Left lobe of liver (tissue), 2 donors: ENCODE measurements at regions not wholly inside any gene's neighbourhood (a gene's known extent, or its start where the extent isn't known, plus 50 kb on each side); places are given as distances from the start of the nearest gene placed in this dataset.
"Not testable (repeated sequence)": the region's sequence is repeated elsewhere in the genome, so short reads cannot be mapped to it uniquely, and the experiment has no call there.

ENCODE experiments used
- ATAC-seq: fragments of 200-7000 bp; cut with Tn5 transposase; one replicate; pipeline ENCODE4 v1.9.1; 2020; ENCODE audit warnings: mild to moderate bottlenecking, moderate library complexity
- DNase-seq: peaks from one replicate; pipeline ENCODE4 v3.0.0-alpha.2; 2020; ENCODE audit warnings: low spot score
- donor health status: DM: no; HTN: no; CAD: no; lungs with moderate emphysema.
- donor health status: DM: no; HTN: yes; CAD: no.

DNA sequence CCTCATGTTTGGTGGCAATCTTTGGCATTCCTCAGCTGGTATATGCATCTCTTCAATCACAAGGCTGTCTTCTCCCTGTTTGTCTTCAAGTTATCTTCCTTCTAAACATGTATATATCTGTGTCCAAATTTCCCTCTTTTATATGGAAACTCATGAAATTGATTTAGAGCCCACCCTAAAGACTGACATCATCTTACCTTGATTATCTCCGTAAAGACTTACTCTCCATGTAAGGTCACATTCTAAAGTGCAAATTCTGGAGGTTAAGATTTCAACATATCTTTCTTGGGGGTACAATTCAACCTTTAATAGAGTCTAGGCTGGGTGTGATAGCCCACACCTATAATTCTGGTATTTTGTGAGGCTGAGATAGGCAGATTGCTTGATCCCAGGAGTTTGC, 215.8 kb upstream of the LRRC4C start:
- DNase-seq = no peak
- no peak for ATAC-seq

DNA sequence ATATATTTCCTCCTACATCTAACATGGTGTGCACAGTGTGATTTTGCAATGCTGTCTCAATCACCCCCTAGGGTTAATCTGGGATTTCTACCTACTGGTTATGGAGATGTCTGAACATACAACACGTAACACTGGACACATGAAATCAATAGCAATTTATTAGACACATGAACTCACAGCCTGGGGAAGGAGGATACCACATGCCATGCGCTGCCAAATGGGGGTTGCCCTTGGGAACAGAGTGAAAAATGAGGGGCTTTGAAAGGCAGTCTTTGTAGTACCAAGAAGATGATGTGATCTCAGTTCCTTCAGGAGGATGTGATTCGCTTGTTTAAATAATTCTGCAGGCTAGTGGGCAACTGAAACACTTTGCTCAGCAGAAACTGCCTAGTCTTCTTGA, 253.6 kb upstream of the LRRC4C start:
- DNase-seq (no peak), ATAC-seq (no peak)

DNA sequence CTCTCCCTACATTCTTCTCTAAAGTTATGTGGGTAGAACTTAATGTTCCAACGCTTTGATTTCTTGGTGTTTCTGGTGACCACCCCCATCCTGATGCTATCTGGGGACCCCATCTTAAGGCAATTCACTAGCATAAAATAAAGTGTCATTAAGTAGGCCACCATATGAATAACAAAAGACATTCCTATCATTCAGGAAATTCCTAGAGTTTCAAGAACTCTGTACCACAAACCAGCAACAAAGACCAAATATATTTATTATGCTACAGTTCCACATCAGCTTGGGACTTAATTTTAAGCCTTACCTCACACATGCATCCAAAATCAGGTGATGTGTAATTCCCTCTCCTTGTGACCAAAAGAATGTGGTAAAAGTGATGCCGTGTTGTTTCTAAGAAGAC, 254.6 kb upstream of the LRRC4C start:
- DNase-seq (no peak), ATAC-seq (no peak)

DNA sequence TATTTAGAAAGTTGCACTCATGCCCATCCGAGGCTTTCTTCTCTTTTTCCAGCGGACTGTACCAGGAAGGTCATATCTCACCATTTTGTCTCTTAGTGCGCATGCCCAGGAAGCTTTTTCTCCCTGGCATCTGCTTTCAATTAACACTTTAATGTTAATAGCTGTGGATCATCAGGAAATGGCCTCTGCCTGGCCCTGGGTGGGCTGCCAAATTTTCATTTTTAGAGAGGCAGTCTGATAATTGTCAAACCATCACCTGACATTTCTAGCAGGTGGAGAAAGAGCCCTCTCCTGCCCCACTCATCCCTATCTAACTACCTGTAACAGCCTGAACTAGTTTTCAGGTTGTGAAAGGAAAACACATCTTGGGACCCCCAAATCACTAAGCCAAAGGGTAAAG, 257.4 kb upstream of the LRRC4C start:
- ATAC-seq = no peak
- no peak for DNase-seq

DNA sequence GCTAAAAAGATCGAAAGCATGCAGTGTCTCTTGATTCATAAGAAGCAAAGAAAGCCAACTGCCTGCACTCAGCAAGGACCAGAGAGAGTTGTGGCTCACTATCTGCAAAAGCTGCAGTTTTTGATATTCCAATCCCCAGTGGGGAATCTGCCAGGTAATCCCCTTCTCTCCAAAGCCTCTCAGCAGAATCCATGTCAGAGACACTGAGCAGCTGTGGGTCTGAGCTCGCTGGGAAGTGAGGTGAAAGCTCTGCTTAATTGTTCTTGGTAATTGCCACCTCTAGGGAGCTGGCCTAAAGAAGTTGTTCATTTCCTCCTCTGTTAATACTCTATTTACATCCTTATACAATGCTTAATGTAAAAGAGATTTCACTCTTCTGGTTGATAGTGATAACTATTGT, 261.3 kb upstream of the LRRC4C start:
- ATAC-seq (no peak), DNase-seq (no peak)

DNA sequence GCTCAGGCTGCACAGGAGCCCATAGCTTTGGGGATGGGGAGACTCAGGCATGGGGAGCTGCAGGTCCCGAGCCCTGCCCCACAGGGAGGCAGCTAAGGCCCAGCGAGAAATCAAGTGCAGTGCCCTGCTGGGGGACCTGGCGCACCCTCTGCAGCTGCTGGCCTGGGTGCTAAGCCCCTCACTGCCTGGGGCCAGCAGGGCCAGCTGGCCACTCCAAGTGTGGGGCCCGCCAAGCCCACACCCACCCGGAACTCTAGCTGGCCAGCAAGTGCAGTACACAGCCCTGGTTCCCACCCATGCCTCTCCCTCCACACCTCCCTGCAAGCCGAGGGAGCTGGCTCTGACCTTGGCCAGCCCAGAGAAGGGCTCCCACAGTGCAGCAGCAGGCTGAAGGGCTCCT, 268.7 kb upstream of the LRRC4C start:
- ATAC-seq, DNase-seq: not testable (repeated sequence)

DNA sequence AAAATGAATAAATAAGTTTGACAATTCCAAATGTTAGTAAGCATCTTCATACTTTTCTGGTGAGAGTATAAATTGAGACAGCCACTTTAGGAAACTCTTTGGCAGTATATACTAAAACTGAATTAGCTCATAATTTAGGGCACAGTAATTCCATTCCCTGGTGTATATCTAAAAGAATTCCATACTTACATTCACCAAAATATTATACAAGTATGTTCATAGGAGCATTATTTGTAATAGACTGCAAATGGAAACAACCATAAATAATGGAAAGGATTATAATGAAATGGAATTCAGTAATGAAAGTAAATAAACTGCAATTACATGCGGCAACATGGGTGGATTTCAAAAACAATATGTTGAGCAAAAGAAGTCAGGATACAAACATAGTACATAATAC, 315.8 kb upstream of the LRRC4C start:
- DNase-seq (no peak), ATAC-seq (no peak)

DNA sequence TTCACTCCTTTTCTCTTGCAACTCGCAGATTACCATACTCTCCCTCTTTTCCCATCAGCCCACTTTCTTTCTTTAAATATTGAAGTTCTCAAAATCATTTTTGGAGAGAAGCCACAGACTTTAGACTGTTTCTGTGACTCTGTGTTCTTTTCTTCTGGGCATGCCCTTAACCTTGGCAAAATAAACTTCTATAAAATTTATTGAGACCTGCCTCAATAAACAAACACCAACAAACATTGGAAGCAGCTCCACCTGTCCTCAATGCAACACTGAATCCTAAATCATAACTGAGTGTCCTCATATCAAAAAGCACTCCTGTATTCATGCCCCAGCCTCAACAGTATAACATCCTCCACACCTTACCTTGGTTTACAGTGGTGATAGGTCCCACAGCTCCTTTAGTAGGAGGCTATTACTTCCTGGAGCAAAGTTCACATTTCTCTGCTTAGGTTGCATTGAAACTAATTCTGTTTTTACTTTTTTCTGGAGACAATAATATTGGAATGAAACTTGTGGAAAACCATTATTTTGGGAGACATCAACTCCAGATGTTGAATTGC, 320.0 kb upstream of the LRRC4C start:
- DNase-seq (no peak), ATAC-seq (no peak)

DNA sequence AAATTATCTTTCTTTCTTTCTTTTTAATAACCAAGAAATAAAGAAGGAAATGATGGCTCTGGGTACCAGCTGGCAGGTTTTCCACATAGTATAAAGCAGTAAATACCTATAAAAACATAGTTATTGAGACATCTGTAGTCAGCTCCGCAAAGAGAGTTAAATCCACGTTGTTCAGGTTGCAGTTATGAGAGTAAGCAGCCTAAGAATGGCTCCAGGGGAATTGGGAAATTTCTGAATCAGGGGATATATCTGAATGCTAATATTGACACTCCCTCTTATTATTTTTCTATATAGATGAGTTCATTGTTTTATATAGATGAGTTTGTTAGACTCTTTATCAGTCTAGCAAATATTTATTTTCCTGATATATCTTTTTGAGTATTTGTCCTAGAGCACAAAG, 322.0 kb upstream of the LRRC4C start:
- DNase-seq (no peak), ATAC-seq (no peak)

DNA sequence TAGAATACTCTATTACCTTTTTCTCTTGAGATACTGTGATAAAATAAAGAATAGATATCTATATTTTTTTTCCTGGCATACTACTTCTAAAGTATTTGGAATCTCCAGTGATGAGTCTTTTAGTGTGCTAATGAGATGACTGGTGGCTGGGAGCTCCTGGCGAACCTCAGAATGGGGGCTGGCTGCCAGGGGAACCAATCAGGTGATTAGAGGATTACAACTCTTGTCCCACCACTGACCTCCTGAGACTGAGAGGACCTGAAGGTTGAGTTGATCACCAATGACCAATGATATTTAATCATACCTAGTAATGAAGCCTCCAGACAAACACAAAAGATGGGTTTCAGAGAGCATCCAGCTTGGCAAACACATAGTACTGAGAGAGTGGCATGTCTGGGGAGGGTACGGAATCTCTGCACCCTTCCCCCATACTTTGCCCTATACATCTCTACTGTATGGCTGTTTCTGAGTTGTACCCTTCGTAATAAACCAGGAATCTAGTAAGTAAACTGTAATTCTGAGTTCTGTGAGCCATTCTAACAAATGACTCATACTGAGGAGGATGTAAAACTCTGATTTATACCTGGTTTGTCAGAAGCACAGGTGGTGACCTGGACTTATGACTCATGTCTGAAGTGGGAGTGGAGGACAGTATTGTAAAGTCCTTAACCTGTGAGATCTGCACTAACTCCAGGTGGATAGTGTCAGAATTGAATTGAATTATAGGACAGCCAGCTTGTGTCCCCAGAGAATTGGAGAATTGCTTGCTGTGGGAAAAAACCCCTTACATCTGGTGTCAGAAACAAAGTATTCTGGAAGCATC, 325.3 kb upstream of the LRRC4C start:
- DNase-seq (no peak), ATAC-seq (no peak)

DNA sequence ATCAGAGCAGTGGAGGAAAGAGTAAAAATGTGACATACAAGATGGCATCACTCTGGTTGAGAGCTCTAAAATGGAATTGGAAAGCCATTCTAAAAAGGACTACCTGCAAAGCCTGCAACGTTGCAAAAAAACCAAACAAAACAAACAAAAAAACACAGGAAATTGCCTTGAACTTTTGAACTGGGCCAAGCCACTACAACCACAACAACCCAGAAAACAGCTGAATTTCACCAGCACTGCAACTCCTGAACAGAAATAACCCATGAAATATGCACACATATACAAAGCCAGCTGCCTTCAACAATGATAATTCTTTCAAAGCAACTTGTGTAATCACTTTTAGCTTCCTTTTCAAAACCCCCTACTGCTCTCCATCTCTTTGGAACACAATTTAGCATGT, 326.6 kb upstream of the LRRC4C start:
- ATAC-seq (no peak), DNase-seq (no peak)

DNA sequence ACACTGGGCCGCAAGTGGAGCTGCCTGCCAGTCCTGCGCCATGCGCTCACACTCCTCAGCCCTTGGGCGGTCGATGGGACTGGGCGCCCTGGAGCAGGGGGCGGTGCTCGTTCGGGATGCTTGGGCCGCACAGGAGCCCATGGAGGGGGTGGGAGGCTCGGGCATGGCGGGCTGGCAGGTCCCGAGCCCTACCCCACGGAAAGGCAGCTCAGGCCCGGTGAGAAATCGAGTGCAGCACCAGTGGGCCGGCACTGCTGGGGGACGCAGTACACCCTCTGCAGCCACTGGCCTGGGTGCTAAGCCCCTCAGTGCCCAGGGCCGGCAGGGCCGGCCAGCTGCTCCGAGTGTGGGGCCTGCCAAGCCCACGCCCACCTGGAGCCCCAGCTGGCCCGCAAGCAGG, 328.7 kb upstream of the LRRC4C start:
- ATAC-seq (no peak), DNase-seq (no peak)

DNA sequence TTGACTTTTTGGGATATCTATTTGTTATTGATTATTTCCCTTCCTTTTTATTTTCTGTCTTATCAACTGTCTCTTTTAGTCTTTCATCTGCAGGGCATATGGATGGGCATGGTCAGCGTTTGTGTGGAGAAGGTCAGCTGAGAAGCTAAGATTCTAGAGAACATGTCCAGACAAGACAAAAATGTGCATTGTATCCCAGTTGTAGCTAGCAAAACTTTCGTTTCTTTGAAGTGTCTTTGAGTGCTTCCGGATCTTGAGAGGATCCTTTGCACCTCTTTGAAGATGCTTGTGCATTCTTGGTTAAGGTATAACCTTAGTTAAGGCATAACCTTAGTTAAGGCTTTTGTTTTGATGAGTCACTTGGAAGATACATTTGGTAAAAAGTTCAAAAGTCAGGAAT, 329.9 kb upstream of the LRRC4C start:
- DNase-seq (no peak), ATAC-seq (no peak)

DNA sequence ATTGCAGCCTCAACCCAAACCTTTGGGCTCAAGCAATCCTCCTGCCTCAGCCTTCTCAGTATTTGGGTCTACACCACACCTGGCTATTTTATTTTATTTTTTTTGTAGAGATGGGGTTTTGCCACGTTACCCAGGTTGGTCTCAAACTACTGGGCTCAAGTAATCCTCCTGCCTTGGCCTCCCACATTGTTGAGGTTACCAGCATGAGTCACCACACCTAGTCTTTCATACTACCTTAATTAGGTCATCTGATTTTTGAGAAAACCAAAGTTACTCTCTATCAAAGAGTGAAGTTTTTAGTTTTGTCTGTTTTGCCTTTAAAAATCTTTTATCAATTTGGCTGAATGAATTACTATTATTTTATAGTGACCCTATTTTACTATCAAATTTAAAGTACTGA, 335.6 kb upstream of the LRRC4C start:
- ATAC-seq (no peak), DNase-seq (no peak)

DNA sequence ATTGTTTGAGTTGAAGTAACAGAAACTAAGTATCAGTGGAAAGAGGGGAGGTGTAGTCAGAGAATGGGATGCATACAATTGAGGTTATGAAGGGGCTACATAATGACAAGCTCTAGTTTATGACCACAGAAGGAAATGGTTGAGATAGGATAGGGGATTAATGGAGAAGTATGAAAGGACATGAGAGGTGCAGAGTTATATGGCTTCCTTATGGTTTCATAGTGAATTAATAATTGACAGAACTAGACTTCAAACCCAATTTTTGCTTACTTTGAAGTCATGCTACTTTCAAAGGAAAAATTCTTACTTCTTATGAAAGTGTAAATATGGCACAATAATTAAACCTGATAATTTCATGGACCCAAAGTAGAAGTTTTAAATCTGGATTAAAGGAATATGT, 340.3 kb upstream of the LRRC4C start:
- ATAC-seq (no peak), DNase-seq (no peak)

DNA sequence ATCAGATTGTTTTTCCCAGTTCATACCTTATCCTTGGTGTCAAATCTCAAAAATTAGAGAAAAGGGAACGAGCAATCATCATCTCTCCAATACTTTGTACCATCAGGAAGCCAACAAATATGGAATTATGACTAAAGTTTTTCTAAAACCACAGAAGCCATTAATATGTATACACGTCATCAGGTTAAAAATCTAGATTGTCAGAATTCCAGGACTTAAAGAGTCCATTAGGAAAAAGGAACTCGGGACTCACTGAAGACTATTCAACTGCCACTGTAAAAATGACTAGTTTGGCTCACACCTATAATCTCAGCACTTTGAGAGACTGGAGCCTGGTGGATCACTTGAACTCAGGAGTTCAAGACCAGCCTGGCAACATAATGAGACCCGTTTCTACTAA, 344.4 kb upstream of the LRRC4C start:
- no peak for DNase-seq
- no peak for ATAC-seq

DNA sequence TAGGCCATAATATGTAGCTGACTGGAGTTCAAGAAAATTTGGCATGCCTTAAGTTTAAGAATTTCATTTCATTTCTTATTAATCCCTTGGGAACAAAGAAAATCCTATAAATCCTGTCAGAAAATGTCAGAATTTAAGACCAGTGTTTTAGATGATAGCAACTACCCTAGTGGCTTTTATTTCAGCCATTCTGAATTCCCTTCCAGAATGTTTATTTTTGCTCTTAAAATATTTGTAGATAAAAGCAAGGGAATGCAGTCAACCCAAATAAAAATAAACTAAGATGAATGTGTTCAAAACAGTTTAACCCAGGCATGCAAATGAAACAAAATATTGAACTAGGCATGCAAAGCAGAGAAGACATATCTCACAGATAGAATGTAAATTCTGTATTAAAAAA, 356.9 kb upstream of the LRRC4C start:
- no peak for ATAC-seq
- DNase-seq = no peak

DNA sequence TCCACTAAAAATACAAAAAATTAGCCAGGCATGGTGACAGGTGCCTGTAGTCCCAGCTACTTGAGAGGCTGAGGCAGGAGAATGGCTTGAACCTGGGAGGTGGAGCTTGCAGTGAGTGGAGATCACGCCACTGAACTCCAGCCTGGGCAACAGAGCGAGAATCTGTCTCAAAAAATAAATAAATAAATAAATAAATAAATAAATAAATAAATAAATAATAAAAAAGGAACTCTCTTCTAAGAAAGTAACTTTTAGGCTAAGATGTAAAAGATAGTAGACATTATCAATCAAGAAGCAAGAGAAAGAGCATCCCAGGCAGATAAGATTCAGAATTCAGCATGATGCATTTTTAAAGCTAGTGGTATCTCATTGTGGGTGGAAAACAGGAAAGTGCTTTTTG, 364.8 kb upstream of the LRRC4C start:
- not testable (repeated sequence) for DNase-seq, ATAC-seq

DNA sequence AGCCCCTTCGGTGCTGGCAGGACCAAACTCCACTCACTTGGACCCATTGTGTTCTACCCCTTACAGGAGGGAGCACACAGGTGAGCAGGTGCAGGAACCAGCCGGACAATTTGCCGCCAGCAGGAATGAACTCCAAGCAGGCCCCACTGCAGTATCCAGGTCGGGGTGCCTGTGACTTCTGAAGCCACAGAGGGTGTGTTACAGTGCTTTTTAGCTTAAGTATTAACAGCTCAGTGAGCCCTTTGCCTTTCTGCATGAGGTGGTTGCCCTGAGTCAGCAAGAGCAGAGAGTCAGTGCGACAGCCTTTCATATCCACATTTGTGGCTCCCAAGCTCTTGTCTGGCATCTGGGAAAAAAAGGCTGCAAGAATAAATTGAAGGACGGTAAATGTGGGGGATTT, 366.6 kb upstream of the LRRC4C start:
- ATAC-seq (no peak), DNase-seq (no peak)

DNA sequence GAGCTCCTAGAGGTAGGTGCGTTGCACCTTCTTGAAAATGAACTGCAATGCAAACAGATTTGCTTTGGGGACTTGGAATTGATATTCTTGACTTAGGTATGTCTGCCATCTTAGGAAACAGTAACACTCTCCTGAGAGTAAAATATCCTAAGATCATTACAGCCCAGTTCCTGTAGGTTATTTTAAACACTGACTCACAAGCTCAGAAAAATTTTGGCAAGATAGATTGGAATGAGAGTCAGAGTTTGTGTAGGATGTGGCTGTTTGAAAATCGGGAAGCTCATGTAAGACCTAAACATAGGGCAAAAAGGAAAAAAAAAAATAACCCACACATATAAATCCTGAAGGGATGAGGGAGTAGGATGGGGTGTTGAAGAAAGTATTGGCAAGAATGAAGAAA, 377.0 kb upstream of the LRRC4C start:
- no peak for ATAC-seq

DNA sequence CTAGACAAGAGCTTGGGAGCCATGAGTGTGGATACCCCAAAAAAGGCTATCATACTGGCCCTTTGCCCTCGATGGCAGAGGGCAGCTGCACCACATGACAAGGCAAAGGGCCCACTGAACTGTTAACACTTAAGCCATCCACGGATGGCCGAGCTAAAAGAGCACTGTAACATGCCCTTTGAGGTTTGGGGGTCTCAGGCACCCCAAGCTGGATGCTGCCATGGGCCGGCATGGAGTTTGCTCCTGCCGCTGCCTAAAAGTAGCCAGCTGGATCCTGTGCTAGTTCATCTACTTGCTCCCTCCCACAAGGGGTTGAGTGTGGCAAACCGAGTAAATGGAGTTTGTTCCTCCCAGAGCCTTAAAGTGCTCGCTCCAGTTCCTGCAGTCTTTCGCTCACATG, 383.2 kb upstream of the LRRC4C start:
- DNase-seq (no peak), ATAC-seq (no peak)

More for the DNA sequence above, 377.0 kb upstream of the LRRC4C start:
- no peak for DNase-seq

DNA sequence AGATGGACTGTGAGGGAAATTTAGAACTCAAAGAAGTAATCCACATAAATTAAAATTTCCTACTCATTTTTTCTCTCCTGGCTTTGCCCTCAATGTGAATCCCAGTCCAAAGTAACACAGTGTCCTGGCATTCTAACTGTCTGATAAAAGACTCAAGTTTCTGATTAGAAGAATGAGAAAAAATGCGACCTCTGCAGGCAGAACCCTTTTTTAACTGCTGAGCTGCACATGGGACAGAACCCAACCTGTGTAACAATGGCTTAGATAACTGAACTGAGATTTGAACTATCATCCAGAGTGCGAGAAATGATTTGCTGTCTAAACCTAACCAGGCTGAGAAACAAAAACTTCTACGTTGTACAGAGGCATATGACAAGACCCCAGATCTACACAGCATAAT, 385.6 kb upstream of the LRRC4C start:
- ATAC-seq (no peak), DNase-seq (no peak)

DNA sequence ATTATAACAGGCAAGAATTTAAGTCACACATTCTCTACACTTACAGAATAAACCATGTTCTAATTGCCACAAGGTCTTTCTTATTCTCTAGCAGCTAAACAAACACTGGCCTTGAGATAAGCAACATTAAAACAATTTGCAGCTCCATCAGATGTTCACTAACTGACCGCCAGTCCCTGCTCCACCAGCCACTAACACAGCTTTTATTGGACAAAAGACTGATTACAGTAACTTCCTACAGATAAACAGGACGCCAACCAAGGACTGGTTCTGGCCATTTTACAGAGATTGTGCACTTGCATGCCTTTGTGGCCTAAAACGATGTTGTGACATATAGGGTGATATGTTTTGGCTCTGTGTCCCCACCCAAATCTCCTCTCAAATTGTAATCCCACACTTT, 388.9 kb upstream of the LRRC4C start:
- DNase-seq (no peak), ATAC-seq (no peak)
